ENCODE measurements at regions not wholly inside any gene's neighbourhood (a gene's known extent, or its start where the extent isn't known, plus 50 kb on each side); places are given as distances from the start of the nearest gene placed in this dataset.

DNA sequence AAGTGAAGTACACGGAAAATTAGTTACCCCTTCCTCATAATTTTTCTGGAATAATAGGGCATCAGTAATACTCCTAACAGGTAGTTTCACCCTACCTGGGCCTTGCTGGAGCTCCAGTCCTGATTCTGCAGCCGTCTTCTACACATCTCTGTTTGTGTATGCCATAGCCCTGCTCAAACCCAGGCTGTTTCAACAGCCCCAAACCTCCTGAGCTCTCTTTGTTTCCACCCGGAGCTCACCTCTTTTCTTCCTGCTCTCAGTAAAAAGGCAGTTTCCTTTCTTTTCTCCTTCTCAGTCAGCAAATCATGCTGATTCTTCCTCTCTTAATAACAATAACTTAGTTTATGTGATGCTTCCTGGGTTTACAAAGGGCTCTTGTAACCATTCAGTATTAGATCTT is 355.1 kb upstream of the RUNX1 start:
- H4K20me1 ChIP-seq (ENCODE audit: insufficient read depth, low read length), result no peaks in the 10 kb centered on the region
- ATAC-seq, result no peak
- no peaks in the 10 kb centered on the region for H3K36me3 ChIP-seq (replicated peaks in 1 of 2; ENCODE audit: control insufficient read depth in 1 of 2, insufficient read depth in 2 of 2, low read length in 2 of 2)
- H3K27ac ChIP-seq (ENCODE audit: extremely low read length, insufficient read depth, low read length), result no peak overlapping the region
- in situ Hi-C loops (cut with HindIII; ENCODE audit: extremely low pct_ligation_motif_present, low pct_unique_long_range_greater_than_20kb), result loop anchor here (10.0 to 25.0 kb wide), 2 partner anchors 519 to 667 kb away; no protein-coding TSS in a partner anchor
- 7% methylated on average over 3 of the region's 3 CpGs for WGBS (ENCODE audit: low lambda C conversion rate)
- BruUV-seq (replicated peaks), result no TSS peak
- no peaks in the 10 kb centered on the region for H3K9me3 ChIP-seq (ENCODE audit: low read length)
- H3K79me2 ChIP-seq (ENCODE audit: insufficient read depth, low read length), result no peaks in the 10 kb centered on the region
- peaks cover 0 to 17% of the 10 kb centered on the region in 2 experiments; a peak in 3 of 5 replicates for H3K27me3 ChIP-seq (ENCODE audit: control insufficient read depth in 1 of 2, insufficient read depth in 2 of 2, low read length in 2 of 2)
- H2AFZ ChIP-seq (ENCODE audit: low read length), result no peak overlapping the region
- DNase-seq (ENCODE audit: low spot score), result no peak
- H3K9ac ChIP-seq (ENCODE audit: insufficient read depth, low read depth, low read length), result no peak overlapping the region
- no peak for TF ChIP-seq ZNF331 (CRISPR knock-in tag; IDR thresholded peaks at IDR 0.05)
- no peak for TF ChIP-seq HOXA5 (CRISPR knock-in tag; IDR thresholded peaks at IDR 0.05)
- no peak for TF ChIP-seq HNRNPLL (IDR thresholded peaks at IDR 0.05; ENCODE audit: low read depth, low read length, poor library complexity, severe bottlenecking)
- no peak for TF ChIP-seq MEF2D (CRISPR knock-in tag; IDR thresholded peaks at IDR 0.05)
- TF ChIP-seq ZNF773 (CRISPR knock-in tag; IDR thresholded peaks at IDR 0.05; ENCODE audit: borderline replicate concordance), result no peak
- H3K4me2 ChIP-seq (ENCODE audit: low read depth, low read length), result no peak overlapping the region
- H3K4me3 ChIP-seq (replicated peaks in 1 of 3; ENCODE audit: insufficient read depth in 1 of 3, low read depth in 2 of 3, low read length in 3 of 3), result no peak overlapping the region
- no peaks in the 10 kb centered on the region for H3K4me1 ChIP-seq (ENCODE audit: insufficient read depth, low read length)
- intact Hi-C loops (cut with micrococcal nuclease; ENCODE audit: unreplicated experiment), result loop anchor here (5.0 kb wide), 1 partner anchor 602 kb away; no protein-coding TSS in a partner anchor
- ChIA-PET POLR2A (no interaction called here), CTCF (ENCODE audit: low intra/inter-chr PET ratio, low total read pairs) (no interaction called here)
- no peak for FAIRE-seq

DNA sequence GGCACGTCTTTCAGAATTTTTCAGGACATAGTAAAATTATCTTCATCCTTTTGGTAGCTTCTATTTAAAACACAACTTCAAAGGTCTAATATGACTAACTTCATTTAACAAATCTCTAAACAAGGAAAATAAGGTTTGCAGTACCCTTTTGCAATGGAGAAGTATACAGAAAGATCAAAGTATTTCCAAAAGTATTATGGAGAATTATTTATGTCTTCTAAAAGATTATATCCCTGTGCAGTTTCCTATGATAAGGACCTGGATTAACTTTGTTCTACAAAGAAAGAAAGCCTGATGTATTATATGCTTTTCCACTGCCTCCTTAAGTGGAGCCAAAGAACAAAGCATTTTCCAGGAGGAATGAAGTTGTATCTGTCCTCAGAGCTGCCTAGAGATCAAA is 353.0 kb upstream of the RUNX1 start:
- no peak for ATAC-seq
- no peak overlapping the region for H3K4me2 ChIP-seq (ENCODE audit: low read depth, low read length)
- H2AFZ ChIP-seq (ENCODE audit: low read length), result no peak overlapping the region
- no peak overlapping the region for H3K9ac ChIP-seq (ENCODE audit: insufficient read depth, low read depth, low read length)
- ChIA-PET POLR2A (no interaction called here), CTCF (ENCODE audit: low intra/inter-chr PET ratio, low total read pairs) (no interaction called here)
- DNase-seq (ENCODE audit: low spot score), result no peak
- no TSS peak for BruUV-seq (replicated peaks)
- intact Hi-C loops (cut with micrococcal nuclease; ENCODE audit: unreplicated experiment), result loop anchor here (5.0 kb wide), 1 partner anchor 600 kb away; no protein-coding TSS in a partner anchor
- H3K27ac ChIP-seq (ENCODE audit: extremely low read length, insufficient read depth, low read length), result no peak overlapping the region
- H3K4me1 ChIP-seq (ENCODE audit: insufficient read depth, low read length), result no peaks in the 10 kb centered on the region
- no peaks in the 10 kb centered on the region for H3K36me3 ChIP-seq (replicated peaks in 1 of 2; ENCODE audit: control insufficient read depth in 1 of 2, insufficient read depth in 2 of 2, low read length in 2 of 2)
- no peaks in the 10 kb centered on the region for H4K20me1 ChIP-seq (ENCODE audit: insufficient read depth, low read length)
- 25% methylated on average over 1 of the region's 1 CpG for WGBS (ENCODE audit: low lambda C conversion rate)
- H3K9me3 ChIP-seq (ENCODE audit: low read length), result no peaks in the 10 kb centered on the region
- H3K27me3 ChIP-seq (ENCODE audit: control insufficient read depth in 1 of 2, insufficient read depth in 2 of 2, low read length in 2 of 2), result peaks cover 0 to 17% of the 10 kb centered on the region in 2 experiments; a peak in 3 of 5 replicates
- no peak for FAIRE-seq
- in situ Hi-C loops (cut with HindIII; ENCODE audit: extremely low pct_ligation_motif_present, low pct_unique_long_range_greater_than_20kb), result loop anchor here (10.0 to 25.0 kb wide), 2 partner anchors 517 to 665 kb away; no protein-coding TSS in a partner anchor
- no peak overlapping the region for H3K4me3 ChIP-seq (replicated peaks in 1 of 3; ENCODE audit: insufficient read depth in 1 of 3, low read depth in 2 of 3, low read length in 3 of 3)
- H3K79me2 ChIP-seq (ENCODE audit: insufficient read depth, low read length), result no peaks in the 10 kb centered on the region
- no peak for TF ChIP-seq ZNF333 (CRISPR knock-in tag; IDR thresholded peaks at IDR 0.05; ENCODE audit: borderline replicate concordance)
- TF ChIP-seq TBP (CRISPR knock-in tag; IDR thresholded peaks at IDR 0.05), result no peak
- no peak for TF ChIP-seq ZNF672 (CRISPR knock-in tag; IDR thresholded peaks at IDR 0.05)
- TF ChIP-seq WIZ (CRISPR knock-in tag; IDR thresholded peaks at IDR 0.05), result no peak
- no peak for TF ChIP-seq ATRX (CRISPR knock-in tag; IDR thresholded peaks at IDR 0.05; ENCODE audit: borderline replicate concordance)
- TF ChIP-seq GTF2F1 (IDR thresholded peaks at IDR 0.05; ENCODE audit: low read length), result no peak
- TF ChIP-seq, protein P1, sequence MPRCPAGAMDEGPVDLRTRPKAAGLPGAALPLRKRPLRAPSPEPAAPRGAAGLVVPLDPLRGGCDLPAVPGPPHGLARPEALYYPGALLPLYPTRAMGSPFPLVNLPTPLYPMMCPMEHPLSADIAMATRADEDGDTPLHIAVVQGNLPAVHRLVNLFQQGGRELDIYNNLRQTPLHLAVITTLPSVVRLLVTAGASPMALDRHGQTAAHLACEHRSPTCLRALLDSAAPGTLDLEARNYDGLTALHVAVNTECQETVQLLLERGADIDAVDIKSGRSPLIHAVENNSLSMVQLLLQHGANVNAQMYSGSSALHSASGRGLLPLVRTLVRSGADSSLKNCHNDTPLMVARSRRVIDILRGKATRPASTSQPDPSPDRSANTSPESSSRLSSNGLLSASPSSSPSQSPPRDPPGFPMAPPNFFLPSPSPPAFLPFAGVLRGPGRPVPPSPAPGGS (CRISPR knock-in tag; IDR thresholded peaks at IDR 0.05), result no peak

All from HepG2 (cell line).